ENCODE measurements at regions not wholly inside any gene's neighbourhood (a gene's known extent, or its start where the extent isn't known, plus 50 kb on each side); places are given as distances from the start of the nearest gene placed in this dataset.

GRCh38 chr5:44252545-44252944 lies 136.7 kb downstream of the FGF10 start:
- H3K27ac ChIP-seq = no peak overlapping the region
- H3K36me3 ChIP-seq = no peaks in the 10 kb centered on the region
- no peak overlapping the region for H3K4me3 ChIP-seq
- TF ChIP-seq EP300 (IDR thresholded peaks at IDR 0.05) (no peak), CTCF (IDR thresholded peaks at IDR 0.05) (no peak), POLR2AphosphoS5 (IDR thresholded peaks at IDR 0.05) (no peak), POLR2A (IDR thresholded peaks at IDR 0.05) (no peak)
- intact Hi-C loops (cut with DNase I) = no loop called here
- H3K27me3 ChIP-seq = no peaks in the 10 kb centered on the region
- 56 to 61% methylated on average over 2 of the region's 2 CpGs for WGBS, 2 donors
- no peak for DNase-seq
- H3K9me3 ChIP-seq = no peaks in the 10 kb centered on the region
- H3K4me1 ChIP-seq = no peaks in the 10 kb centered on the region

GRCh38 chr5:44246986-44247385 lies 142.2 kb downstream of the FGF10 start:
- DNase-seq = no peak
- Histone ChIP-seq H3K36me3 (no peaks in the 10 kb centered on the region), H3K27me3 (no peaks in the 10 kb centered on the region), H3K4me1 (no peaks in the 10 kb centered on the region), H3K27ac (no peak overlapping the region), H3K4me3 (no peak overlapping the region), H3K9me3 (no peaks in the 10 kb centered on the region)
- WGBS, 2 donors = 91 to 94% methylated on average over 2 of the region's 2 CpGs
- intact Hi-C loops (cut with DNase I) = no loop called here
- TF ChIP-seq POLR2A (IDR thresholded peaks at IDR 0.05) (no peak), CTCF (IDR thresholded peaks at IDR 0.05) (no peak), POLR2AphosphoS5 (IDR thresholded peaks at IDR 0.05) (no peak), EP300 (IDR thresholded peaks at IDR 0.05) (no peak)

- DNase-seq = no peak
- no peaks in the 10 kb centered on the region for H3K36me3 ChIP-seq
- no peaks in the 10 kb centered on the region for H3K9me3 ChIP-seq
- no peaks in the 10 kb centered on the region for H3K27me3 ChIP-seq
- H3K4me3 ChIP-seq = no peak overlapping the region
- intact Hi-C loops (cut with DNase I) = no loop called here
- no peak for TF ChIP-seq EP300 (IDR thresholded peaks at IDR 0.05)
- TF ChIP-seq POLR2AphosphoS5 (IDR thresholded peaks at IDR 0.05) = no peak
- WGBS, 2 donors = 82 to 89% methylated on average over 1 of the region's 1 CpG
- H3K27ac ChIP-seq = no peak overlapping the region
- H3K4me1 ChIP-seq = peaks cover 0 to 4% (median 0%) of the 10 kb centered on the region in 4 donors
These were observed 143.3 kb downstream of the FGF10 start for GRCh38 chr5:44245935-44246334.

GRCh38 chr5:44242791-44243190 lies 146.4 kb downstream of the FGF10 start:
- intact Hi-C loops (cut with DNase I) = no loop called here
- H3K4me3 ChIP-seq = no peak overlapping the region
- no peaks in the 10 kb centered on the region for H3K27me3 ChIP-seq
- no peak for DNase-seq
- H3K36me3 ChIP-seq = no peaks in the 10 kb centered on the region
- no peak overlapping the region for H3K27ac ChIP-seq
- H3K4me1 ChIP-seq = peaks cover 0 to 4% (median 0%) of the 10 kb centered on the region in 4 donors
- TF ChIP-seq POLR2A (IDR thresholded peaks at IDR 0.05) (no peak), EP300 (IDR thresholded peaks at IDR 0.05) (no peak), CTCF (IDR thresholded peaks at IDR 0.05) (no peak), POLR2AphosphoS5 (IDR thresholded peaks at IDR 0.05) (no peak)
- 80 to 87% methylated on average over 1 of the region's 1 CpG for WGBS, 2 donors
- no peaks in the 10 kb centered on the region for H3K9me3 ChIP-seq

- Histone ChIP-seq H3K9me3 (peaks cover 0 to 4% (median 0%) of the 10 kb centered on the region in 4 donors), H3K36me3 (no peaks in the 10 kb centered on the region), H3K27me3 (no peaks in the 10 kb centered on the region), H3K27ac (no peak overlapping the region), H3K4me3 (no peak overlapping the region), H3K4me1 (peaks cover 0 to under 1% (median 0%) of the 10 kb centered on the region in 4 donors)
- TF ChIP-seq POLR2AphosphoS5 (IDR thresholded peaks at IDR 0.05) = no peak
- no peak for TF ChIP-seq EP300 (IDR thresholded peaks at IDR 0.05)
- TF ChIP-seq POLR2A (IDR thresholded peaks at IDR 0.05) = no peak
- TF ChIP-seq CTCF (IDR thresholded peaks at IDR 0.05) = no peak
- WGBS, 2 donors = 88% methylated on average over 4 of the region's 4 CpGs
- intact Hi-C loops (cut with DNase I) = no loop called here
- no peak for DNase-seq
These were observed 153.2 kb downstream of the FGF10 start for GRCh38 chr5:44236040-44236439.
